ENCODE measurements at regions not wholly inside any gene's neighbourhood (a gene's known extent, or its start where the extent isn't known, plus 50 kb on each side); places are given as distances from the start of the nearest gene placed in this dataset.
"Not testable (repeated sequence)": the region's sequence is repeated elsewhere in the genome, so short reads cannot be mapped to it uniquely, and the experiment has no call there.

DNA sequence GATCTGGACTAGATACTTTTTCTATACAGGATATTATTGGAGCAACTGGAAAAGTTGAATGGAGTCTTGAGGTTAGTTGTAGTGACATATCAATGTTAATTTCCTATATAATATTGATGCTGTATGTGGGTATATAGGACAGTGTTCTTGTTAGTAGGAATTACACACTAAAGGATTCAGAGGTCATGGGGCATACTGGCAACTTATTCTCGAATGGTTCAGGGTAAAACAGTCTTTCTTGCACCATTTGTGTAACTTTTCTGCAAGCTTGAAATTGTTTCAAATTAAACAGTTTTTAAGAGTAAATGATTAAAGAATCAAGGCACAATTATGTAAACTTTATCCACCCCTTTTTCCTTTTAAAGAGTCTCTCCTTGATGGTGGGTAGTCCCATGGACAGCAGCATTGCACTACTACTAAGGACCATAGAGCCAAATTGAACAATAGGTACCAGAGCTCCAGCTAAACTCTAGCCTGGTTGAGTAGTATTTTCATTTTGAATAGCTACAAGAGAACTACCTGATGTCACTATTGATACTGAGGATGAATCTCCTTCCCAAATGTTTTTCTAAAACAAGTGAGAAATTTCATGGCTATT, 70.1 kb downstream of the DMP1 start:
- DNase-seq (no peak), ATAC-seq (no peak)
- no peak overlapping the region for H3K4me3 ChIP-seq
- H3K27me3 ChIP-seq = no peaks in the 10 kb centered on the region
- no peak overlapping the region for H3K27ac ChIP-seq
- peaks cover 0 to 29% (median 16%) of the 10 kb centered on the region in 9 donors for H3K4me1 ChIP-seq
- TF ChIP-seq, protein P1, sequence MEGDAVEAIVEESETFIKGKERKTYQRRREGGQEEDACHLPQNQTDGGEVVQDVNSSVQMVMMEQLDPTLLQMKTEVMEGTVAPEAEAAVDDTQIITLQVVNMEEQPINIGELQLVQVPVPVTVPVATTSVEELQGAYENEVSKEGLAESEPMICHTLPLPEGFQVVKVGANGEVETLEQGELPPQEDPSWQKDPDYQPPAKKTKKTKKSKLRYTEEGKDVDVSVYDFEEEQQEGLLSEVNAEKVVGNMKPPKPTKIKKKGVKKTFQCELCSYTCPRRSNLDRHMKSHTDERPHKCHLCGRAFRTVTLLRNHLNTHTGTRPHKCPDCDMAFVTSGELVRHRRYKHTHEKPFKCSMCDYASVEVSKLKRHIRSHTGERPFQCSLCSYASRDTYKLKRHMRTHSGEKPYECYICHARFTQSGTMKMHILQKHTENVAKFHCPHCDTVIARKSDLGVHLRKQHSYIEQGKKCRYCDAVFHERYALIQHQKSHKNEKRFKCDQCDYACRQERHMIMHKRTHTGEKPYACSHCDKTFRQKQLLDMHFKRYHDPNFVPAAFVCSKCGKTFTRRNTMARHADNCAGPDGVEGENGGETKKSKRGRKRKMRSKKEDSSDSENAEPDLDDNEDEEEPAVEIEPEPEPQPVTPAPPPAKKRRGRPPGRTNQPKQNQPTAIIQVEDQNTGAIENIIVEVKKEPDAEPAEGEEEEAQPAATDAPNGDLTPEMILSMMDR (IDR thresholded peaks at IDR 0.05) = no peak
- peaks cover 0 to 9% (median under 1%) of the 10 kb centered on the region in 11 donors for H3K9me3 ChIP-seq
- WGBS, 2 donors = 71 to 74% methylated on average over 1 of the region's 1 CpG
- H3K36me3 ChIP-seq = no peaks in the 10 kb centered on the region
- intact Hi-C loops (cut with DNase I) = no loop called here

DNA sequence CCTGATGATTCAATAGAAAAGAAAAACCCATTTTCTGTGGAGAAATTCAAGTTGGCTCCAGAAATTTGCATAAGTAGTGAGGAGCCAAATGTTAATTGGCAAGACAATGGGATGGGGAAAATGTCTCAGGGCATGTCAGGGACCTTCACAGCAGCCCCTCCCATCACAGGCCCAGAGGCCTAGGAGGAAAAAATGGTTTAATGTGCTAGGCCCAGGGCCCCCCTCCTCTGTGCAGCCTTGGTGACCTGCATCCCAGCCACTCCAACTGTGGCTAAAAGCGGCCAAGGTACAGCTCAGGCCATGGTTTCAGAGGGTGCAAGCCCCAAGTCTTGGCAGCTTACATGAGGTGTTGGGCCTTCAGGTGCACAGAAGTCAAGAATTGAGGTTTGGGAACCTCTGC, 74.1 kb upstream of the IBSP start:
- H3K4me1 ChIP-seq; DNase-seq; H3K4me3 ChIP-seq; H3K27ac ChIP-seq; H3K27me3 ChIP-seq; ATAC-seq; intact Hi-C loops (cut with DNase I); H3K36me3 ChIP-seq: not testable (repeated sequence)
- H3K9me3 ChIP-seq = peaks cover 0 to 20% (median 7%) of the 10 kb centered on the region in 11 donors
- WGBS, 2 donors = 84 to 87% methylated on average over 1 of the region's 1 CpG

DNA sequence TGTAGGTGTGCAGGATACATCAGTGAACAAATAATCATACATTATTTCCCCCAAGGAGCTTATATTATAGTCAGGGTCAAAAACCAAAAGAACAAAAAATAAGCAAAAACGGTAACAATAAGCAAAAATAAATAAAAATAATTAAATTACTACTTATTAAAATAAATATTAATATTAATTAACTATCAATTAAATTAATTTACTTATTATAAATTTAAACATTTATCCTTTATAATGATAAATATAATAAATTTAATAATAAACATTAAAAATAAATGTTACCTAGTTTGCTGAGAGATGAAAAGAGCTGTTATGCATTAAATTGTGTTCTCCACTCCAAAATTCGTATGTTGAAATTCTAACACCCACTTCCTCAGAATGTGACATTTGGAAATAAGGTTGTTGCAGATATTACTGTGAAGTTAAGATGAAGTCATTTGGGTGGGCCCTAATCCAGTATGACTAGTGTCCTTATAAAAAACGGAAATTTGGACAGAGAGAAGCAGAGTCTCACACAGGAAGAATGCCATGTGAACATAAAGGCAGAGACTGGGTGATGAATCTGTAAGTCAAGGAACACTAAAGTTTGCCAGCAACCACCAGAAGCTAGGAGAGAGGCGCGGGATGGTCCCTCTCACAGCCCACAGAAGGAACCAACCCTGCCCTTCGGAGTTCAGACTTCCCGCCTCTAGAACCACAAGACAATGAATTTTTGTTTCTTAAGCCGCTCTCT, 67.2 kb upstream of the IBSP start:
- Histone ChIP-seq H3K4me3 (no peak overlapping the region), H3K27me3 (no peaks in the 10 kb centered on the region), H3K27ac (peak overlapping the region in 1 of 10 donors; percentile 42), H3K4me1 (peaks cover 0 to 5% (median 0%) of the 10 kb centered on the region in 9 donors), H3K36me3 (no peaks in the 10 kb centered on the region), H3K9me3 (no peaks in the 10 kb centered on the region)
- ATAC-seq = peak in 3 of 8 donors; percentile 29 to 92 (median 46)
- DNase-seq = no peak
- intact Hi-C loops (cut with DNase I) = no loop called here
- TF ChIP-seq, protein P1 (IDR thresholded peaks at IDR 0.05) = no peak
- 62 to 64% methylated on average over 8 of the region's 8 CpGs for WGBS, 2 donors

DNA sequence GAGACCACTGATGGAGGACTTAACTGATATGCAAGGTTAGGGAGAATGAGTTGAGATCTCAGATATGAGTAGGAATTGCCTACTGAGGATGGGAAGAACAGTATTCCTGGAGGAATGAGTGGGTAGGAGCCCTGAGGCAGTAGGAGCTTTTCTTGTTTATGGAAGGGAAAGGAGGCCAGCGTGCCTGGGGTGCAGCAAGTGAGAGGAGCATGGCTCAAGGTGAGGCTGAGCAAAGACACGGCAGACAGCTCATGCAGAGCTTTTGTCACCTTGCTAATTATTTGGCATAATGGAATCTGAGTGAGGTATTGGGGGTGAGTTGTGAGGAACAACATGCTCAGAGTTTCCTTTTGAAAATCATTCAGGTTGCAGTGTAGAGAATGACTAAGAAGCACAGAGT, 65.3 kb upstream of the IBSP start:
- H3K36me3 ChIP-seq = no peaks in the 10 kb centered on the region
- no peaks in the 10 kb centered on the region for H3K9me3 ChIP-seq
- DNase-seq (no peak), ATAC-seq (no peak)
- no peak overlapping the region for H3K4me3 ChIP-seq
- 62 to 73% methylated on average over 2 of the region's 2 CpGs for WGBS, 2 donors
- intact Hi-C loops (cut with DNase I) = no loop called here
- peaks cover 0 to 5% (median 0%) of the 10 kb centered on the region in 9 donors for H3K4me1 ChIP-seq
- TF ChIP-seq, protein P1 (IDR thresholded peaks at IDR 0.05) = no peak
- no peak overlapping the region for H3K27ac ChIP-seq
- no peaks in the 10 kb centered on the region for H3K27me3 ChIP-seq

DNA sequence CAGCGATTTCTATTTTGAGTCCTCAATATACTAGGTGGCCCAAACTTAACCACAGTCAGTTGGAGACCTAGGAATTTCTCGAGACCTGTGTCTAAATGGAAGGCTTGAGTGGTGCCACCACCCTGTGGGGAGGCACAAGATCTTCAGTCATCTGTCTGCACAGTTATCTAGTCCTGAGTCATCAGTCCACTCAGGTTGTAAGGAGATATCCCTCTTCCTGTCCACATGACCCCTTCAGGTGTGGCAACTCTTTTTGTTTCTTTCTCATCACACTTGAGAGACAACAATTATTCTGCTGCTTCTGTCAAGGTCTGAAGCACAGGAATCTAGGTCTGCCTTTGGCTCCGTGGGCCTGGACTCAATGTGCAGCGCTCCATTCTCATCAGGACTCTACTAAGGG, 64.4 kb upstream of the IBSP start:
- intact Hi-C loops (cut with DNase I) = no loop called here
- 62 to 66% methylated on average over 4 of the region's 4 CpGs for WGBS, 2 donors
- no peak for ATAC-seq
- Histone ChIP-seq H3K27me3 (no peaks in the 10 kb centered on the region), H3K36me3 (no peaks in the 10 kb centered on the region), H3K4me3 (no peak overlapping the region), H3K9me3 (no peaks in the 10 kb centered on the region), H3K27ac (no peak overlapping the region), H3K4me1 (peaks cover 0 to 5% (median 0%) of the 10 kb centered on the region in 9 donors)
- TF ChIP-seq, protein P1 (IDR thresholded peaks at IDR 0.05) = no peak
- no peak for DNase-seq
